ENCODE measurements at regions not wholly inside any gene's neighbourhood (a gene's known extent, or its start where the extent isn't known, plus 50 kb on each side); places are given as distances from the start of the nearest gene placed in this dataset.

DNA sequence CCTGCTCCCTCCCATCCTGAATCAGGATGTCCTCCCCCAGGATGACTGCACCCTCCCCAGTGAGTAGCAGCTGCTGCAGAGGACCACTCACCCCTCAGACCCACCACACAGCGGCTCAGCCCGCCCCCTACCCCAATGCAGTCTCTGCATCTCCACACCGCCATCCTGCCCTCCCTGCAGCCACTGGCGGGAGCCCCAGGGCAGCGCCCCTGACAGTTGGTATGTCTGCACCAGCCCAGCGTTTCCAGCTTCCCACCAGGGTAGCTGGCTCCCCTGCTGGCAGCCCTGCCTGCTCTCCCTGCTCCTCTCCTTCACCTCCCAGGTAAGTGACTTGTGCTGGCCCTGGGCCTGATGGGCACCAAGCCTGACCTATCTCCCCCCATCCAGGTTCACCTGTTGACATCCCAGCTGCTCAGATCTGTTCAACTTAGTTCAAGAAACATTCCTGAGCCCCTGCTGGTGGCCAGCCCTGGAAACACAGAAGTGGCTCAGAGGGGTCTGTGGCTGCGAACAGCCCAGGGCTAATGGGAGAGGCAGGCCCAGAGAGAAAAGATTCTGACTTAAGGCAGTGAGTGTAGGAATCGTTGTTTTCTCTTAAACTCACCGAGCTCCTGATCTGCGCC is 117.7 kb upstream of the RAB6C start:
- peaks cover 0 to 4% (median 0%) of the 10 kb centered on the region in 4 donors for H3K9me3 ChIP-seq (ENCODE audit: control insufficient read depth in 4 of 4, low read length in 3 of 4)
- TF ChIP-seq HNF4G (IDR thresholded peaks at IDR 0.05) (no peak), EGR1 (IDR thresholded peaks at IDR 0.05; ENCODE audit: low read depth in 2 of 2) (no peak), JUND (IDR thresholded peaks at IDR 0.05) (no peak), NR2F2 (IDR thresholded peaks at IDR 0.05) (no peak), FOXA2 (IDR thresholded peaks at IDR 0.05) (no peak), HNF4A (conservative IDR thresholded peaks at IDR 0.05) (no peak), SP1 (IDR thresholded peaks at IDR 0.05) (no peak), FOXA1 (IDR thresholded peaks at IDR 0.05) (no peak), RXRA (IDR thresholded peaks at IDR 0.05) (no peak), YY1 (IDR thresholded peaks at IDR 0.05) (no peak)
- TF ChIP-seq, protein P1, sequence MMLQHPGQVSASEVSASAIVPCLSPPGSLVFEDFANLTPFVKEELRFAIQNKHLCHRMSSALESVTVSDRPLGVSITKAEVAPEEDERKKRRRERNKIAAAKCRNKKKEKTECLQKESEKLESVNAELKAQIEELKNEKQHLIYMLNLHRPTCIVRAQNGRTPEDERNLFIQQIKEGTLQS (IDR thresholded peaks at IDR 0.05), result no peak
- TF ChIP-seq, protein P2, sequence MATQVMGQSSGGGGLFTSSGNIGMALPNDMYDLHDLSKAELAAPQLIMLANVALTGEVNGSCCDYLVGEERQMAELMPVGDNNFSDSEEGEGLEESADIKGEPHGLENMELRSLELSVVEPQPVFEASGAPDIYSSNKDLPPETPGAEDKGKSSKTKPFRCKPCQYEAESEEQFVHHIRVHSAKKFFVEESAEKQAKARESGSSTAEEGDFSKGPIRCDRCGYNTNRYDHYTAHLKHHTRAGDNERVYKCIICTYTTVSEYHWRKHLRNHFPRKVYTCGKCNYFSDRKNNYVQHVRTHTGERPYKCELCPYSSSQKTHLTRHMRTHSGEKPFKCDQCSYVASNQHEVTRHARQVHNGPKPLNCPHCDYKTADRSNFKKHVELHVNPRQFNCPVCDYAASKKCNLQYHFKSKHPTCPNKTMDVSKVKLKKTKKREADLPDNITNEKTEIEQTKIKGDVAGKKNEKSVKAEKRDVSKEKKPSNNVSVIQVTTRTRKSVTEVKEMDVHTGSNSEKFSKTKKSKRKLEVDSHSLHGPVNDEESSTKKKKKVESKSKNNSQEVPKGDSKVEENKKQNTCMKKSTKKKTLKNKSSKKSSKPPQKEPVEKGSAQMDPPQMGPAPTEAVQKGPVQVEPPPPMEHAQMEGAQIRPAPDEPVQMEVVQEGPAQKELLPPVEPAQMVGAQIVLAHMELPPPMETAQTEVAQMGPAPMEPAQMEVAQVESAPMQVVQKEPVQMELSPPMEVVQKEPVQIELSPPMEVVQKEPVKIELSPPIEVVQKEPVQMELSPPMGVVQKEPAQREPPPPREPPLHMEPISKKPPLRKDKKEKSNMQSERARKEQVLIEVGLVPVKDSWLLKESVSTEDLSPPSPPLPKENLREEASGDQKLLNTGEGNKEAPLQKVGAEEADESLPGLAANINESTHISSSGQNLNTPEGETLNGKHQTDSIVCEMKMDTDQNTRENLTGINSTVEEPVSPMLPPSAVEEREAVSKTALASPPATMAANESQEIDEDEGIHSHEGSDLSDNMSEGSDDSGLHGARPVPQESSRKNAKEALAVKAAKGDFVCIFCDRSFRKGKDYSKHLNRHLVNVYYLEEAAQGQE (IDR thresholded peaks at IDR 0.05), result no peak
- TF ChIP-seq, protein P3, sequence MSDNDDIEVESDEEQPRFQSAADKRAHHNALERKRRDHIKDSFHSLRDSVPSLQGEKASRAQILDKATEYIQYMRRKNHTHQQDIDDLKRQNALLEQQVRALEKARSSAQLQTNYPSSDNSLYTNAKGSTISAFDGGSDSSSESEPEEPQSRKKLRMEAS (IDR thresholded peaks at IDR 0.05), result no peak
- TF ChIP-seq, protein P4, sequence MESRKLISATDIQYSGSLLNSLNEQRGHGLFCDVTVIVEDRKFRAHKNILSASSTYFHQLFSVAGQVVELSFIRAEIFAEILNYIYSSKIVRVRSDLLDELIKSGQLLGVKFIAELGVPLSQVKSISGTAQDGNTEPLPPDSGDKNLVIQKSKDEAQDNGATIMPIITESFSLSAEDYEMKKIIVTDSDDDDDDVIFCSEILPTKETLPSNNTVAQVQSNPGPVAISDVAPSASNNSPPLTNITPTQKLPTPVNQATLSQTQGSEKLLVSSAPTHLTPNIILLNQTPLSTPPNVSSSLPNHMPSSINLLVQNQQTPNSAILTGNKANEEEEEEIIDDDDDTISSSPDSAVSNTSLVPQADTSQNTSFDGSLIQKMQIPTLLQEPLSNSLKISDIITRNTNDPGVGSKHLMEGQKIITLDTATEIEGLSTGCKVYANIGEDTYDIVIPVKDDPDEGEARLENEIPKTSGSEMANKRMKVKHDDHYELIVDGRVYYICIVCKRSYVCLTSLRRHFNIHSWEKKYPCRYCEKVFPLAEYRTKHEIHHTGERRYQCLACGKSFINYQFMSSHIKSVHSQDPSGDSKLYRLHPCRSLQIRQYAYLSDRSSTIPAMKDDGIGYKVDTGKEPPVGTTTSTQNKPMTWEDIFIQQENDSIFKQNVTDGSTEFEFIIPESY (IDR thresholded peaks at IDR 0.05), result no peak
- DNase-seq (ENCODE audit: low spot score), result no peak
- H3K27me3 ChIP-seq (ENCODE audit: control insufficient read depth in 4 of 4, insufficient read depth in 4 of 4, low read length in 3 of 4), result no peaks in the 10 kb centered on the region
- H3K4me3 ChIP-seq (ENCODE audit: low read depth in 1 of 3, low read length in 3 of 3), result no peak overlapping the region
- H3K9ac ChIP-seq (ENCODE audit: low read depth in 1 of 2, low read length in 2 of 2), result no peak overlapping the region
- H3K27ac ChIP-seq (ENCODE audit: low read depth in 1 of 2, low read length in 2 of 2), result no peak overlapping the region
- 89% methylated on average over 10 of the region's 10 CpGs for WGBS
- no peaks in the 10 kb centered on the region for H3K36me3 ChIP-seq (ENCODE audit: control insufficient read depth in 4 of 4, insufficient read depth in 3 of 4, low read depth in 1 of 4, low read length in 3 of 4)
- H3K4me1 ChIP-seq (ENCODE audit: control insufficient read depth in 4 of 4, insufficient read depth in 4 of 4, low read length in 3 of 4), result no peaks in the 10 kb centered on the region

DNA sequence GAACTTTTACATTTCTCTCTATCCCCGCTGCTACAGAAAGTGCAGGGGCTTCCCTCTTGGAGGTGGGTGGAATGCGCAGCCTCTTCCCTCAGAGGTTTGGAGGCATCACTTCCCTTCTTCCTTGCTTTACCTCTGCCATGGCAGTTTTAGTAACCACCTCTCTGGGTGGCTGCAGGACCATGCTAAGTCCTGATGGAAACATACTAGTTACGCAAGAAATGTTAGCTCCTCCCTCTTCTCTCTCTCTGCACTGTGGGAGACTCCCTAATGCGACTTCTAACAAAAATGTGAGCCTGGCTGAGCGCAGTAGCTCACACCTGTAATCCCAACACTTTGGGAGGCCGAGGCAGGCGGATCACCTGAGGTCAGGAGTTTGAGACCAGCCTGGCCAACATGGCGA is 116.8 kb upstream of the RAB6C start:
- H3K9ac ChIP-seq (ENCODE audit: low read depth in 1 of 2, low read length in 2 of 2), result no peak overlapping the region
- no peaks in the 10 kb centered on the region for H3K9me3 ChIP-seq (ENCODE audit: control insufficient read depth in 4 of 4, low read length in 3 of 4)
- DNase-seq (ENCODE audit: low spot score), result no peak
- 90% methylated on average over 8 of the region's 8 CpGs for WGBS
- no peak overlapping the region for H3K4me3 ChIP-seq (ENCODE audit: low read depth in 1 of 3, low read length in 3 of 3)
- no peaks in the 10 kb centered on the region for H3K27me3 ChIP-seq (ENCODE audit: control insufficient read depth in 4 of 4, insufficient read depth in 4 of 4, low read length in 3 of 4)
- H3K27ac ChIP-seq (ENCODE audit: low read depth in 1 of 2, low read length in 2 of 2), result no peak overlapping the region
- H3K36me3 ChIP-seq (ENCODE audit: control insufficient read depth in 4 of 4, insufficient read depth in 3 of 4, low read depth in 1 of 4, low read length in 3 of 4), result no peaks in the 10 kb centered on the region
- no peaks in the 10 kb centered on the region for H3K4me1 ChIP-seq (ENCODE audit: control insufficient read depth in 4 of 4, insufficient read depth in 4 of 4, low read length in 3 of 4)
- no peak for TF ChIP-seq HNF4G (IDR thresholded peaks at IDR 0.05)

All from liver (tissue), 7 donors.